GM21423 (cell line): ENCODE measurements at regions not wholly inside any gene's neighbourhood (a gene's known extent, or its start where the extent isn't known, plus 50 kb on each side); places are given as distances from the start of the nearest gene placed in this dataset.
"Not testable (repeated sequence)": the region's sequence is repeated elsewhere in the genome, so short reads cannot be mapped to it uniquely, and the experiment has no call there.

Source experiments
- ATAC-seq: cut with Tn5 transposase; IDR thresholded peaks from one replicate; pipeline ENCODE4 v1.9.1; 2021; ENCODE audit warnings: mild to moderate bottlenecking, moderate library complexity; ENCODE audit not compliant: unreplicated experiment

GRCh38 chrX:86887341-86887740 lies 630.3 kb upstream of the KLHL4 start:
- no peak for ATAC-seq

GRCh38 chrX:86910027-86910426 lies 607.6 kb upstream of the KLHL4 start:
- no peak for ATAC-seq

GRCh38 chrX:86910602-86911311 lies 606.8 kb upstream of the KLHL4 start:
- ATAC-seq = no peak

GRCh38 chrX:86914569-86914968 lies 603.0 kb upstream of the KLHL4 start:
- ATAC-seq = no peak

- no peak for ATAC-seq
These were observed 599.6 kb upstream of the KLHL4 start for GRCh38 chrX:86917959-86918358.

- no peak for ATAC-seq
These were observed 587.2 kb upstream of the KLHL4 start for GRCh38 chrX:86930419-86930818.

- ATAC-seq = no peak
These were observed 581.6 kb upstream of the KLHL4 start for GRCh38 chrX:86935988-86936387.

- ATAC-seq = peak; percentile 68
These were observed 571.0 kb upstream of the KLHL4 start for GRCh38 chrX:86946569-86946968.

GRCh38 chrX:86964321-86964720 lies 553.3 kb upstream of the KLHL4 start:
- ATAC-seq = no peak

- no peak for ATAC-seq
These were observed 536.2 kb upstream of the KLHL4 start for GRCh38 chrX:86981326-86981879.

GRCh38 chrX:86987351-86987750 lies 530.3 kb upstream of the KLHL4 start:
- not testable (repeated sequence) for ATAC-seq

GRCh38 chrX:87003031-87003430 lies 514.6 kb upstream of the KLHL4 start:
- no peak for ATAC-seq

- no peak for ATAC-seq
These were observed 512.4 kb upstream of the KLHL4 start for GRCh38 chrX:87005183-87005582.

GRCh38 chrX:87005885-87006284 lies 511.7 kb upstream of the KLHL4 start:
- ATAC-seq = no peak

- no peak for ATAC-seq
These were observed 511.0 kb upstream of the KLHL4 start for GRCh38 chrX:87006561-87006960.

GRCh38 chrX:87017210-87017609 lies 500.4 kb upstream of the KLHL4 start:
- ATAC-seq = no peak

- not testable (repeated sequence) for ATAC-seq
These were observed 484.5 kb upstream of the KLHL4 start for GRCh38 chrX:87033115-87033514.

GRCh38 chrX:87045352-87045751 lies 472.2 kb upstream of the KLHL4 start:
- no peak for ATAC-seq

- no peak for ATAC-seq
These were observed 468.0 kb upstream of the KLHL4 start for GRCh38 chrX:87049567-87049966.

GRCh38 chrX:87063642-87064041 lies 454.0 kb upstream of the KLHL4 start:
- ATAC-seq = no peak

GRCh38 chrX:87064502-87064901 lies 453.1 kb upstream of the KLHL4 start:
- no peak for ATAC-seq

- ATAC-seq = no peak
These were observed 449.7 kb upstream of the KLHL4 start for GRCh38 chrX:87067795-87068369.
